Osteocyte (in vitro differentiated cells): ENCODE measurements at regions not wholly inside any gene's neighbourhood (a gene's known extent, or its start where the extent isn't known, plus 50 kb on each side); places are given as distances from the start of the nearest gene placed in this dataset.

ENCODE experiments used
- DNase-seq: peaks from one replicate; pipeline ENCODE4 v3.0.0; 2021; ENCODE audit warnings: mixed read lengths; ENCODE audit not compliant: unreplicated experiment; ENCODE audit errors: extremely low spot score
- H3K27ac Mint-ChIP-seq: one replicate; pipeline ENCODE4 v1.8.0; 2021; ENCODE audit warnings: mild to moderate bottlenecking, mixed read lengths; ENCODE audit not compliant: unreplicated experiment
- H3K27me3 Mint-ChIP-seq: one replicate; pipeline ENCODE4 v1.8.0; 2021; ENCODE audit warnings: mixed read lengths; ENCODE audit not compliant: unreplicated experiment
- H3K36me3 Mint-ChIP-seq: one replicate; pipeline ENCODE4 v1.8.0; 2021; ENCODE audit warnings: mixed read lengths; ENCODE audit not compliant: unreplicated experiment
- H3K4me1 Mint-ChIP-seq: one replicate; pipeline ENCODE4 v1.8.0; 2021; ENCODE audit warnings: mixed read lengths; ENCODE audit not compliant: unreplicated experiment
- H3K4me3 Mint-ChIP-seq: one replicate; pipeline ENCODE4 v1.8.0; 2021; ENCODE audit warnings: mild to moderate bottlenecking, moderate library complexity, mixed read lengths; ENCODE audit not compliant: unreplicated experiment
- H3K9me3 Mint-ChIP-seq: one replicate; pipeline ENCODE4 v1.8.0; 2021; ENCODE audit warnings: mixed read lengths; ENCODE audit not compliant: unreplicated experiment
- TF ChIP-seq, protein P1 (sequence below): fragments of 200-600 bp; sonication (generic); IDR thresholded peaks from 2 replicates; pipeline ENCODE4 v1.5.0; 2021; ENCODE audit warnings: antibody characterized with exemption, mild to moderate bottlenecking, moderate library complexity

DNA sequence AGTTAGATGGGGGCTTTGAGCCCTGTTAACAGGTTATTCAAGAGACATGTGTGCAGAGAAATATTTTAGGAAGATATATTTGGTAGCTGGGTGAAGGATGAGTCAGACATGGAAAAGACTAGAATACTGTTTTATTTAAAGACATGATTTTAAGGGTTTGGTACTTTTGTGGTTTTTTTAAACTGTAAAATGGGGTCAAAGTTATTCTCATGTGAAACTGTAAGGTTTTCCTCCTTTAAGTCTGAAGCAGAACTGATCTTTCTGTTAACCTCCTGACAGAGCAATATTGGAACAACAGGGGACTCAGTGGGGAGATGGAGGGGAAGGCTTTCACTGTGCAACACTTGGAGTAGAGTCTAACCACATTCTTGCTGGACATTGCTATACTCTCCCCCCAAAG, 112.4 kb upstream of the LSM6 start:
- TF ChIP-seq, protein P1, sequence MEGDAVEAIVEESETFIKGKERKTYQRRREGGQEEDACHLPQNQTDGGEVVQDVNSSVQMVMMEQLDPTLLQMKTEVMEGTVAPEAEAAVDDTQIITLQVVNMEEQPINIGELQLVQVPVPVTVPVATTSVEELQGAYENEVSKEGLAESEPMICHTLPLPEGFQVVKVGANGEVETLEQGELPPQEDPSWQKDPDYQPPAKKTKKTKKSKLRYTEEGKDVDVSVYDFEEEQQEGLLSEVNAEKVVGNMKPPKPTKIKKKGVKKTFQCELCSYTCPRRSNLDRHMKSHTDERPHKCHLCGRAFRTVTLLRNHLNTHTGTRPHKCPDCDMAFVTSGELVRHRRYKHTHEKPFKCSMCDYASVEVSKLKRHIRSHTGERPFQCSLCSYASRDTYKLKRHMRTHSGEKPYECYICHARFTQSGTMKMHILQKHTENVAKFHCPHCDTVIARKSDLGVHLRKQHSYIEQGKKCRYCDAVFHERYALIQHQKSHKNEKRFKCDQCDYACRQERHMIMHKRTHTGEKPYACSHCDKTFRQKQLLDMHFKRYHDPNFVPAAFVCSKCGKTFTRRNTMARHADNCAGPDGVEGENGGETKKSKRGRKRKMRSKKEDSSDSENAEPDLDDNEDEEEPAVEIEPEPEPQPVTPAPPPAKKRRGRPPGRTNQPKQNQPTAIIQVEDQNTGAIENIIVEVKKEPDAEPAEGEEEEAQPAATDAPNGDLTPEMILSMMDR: no peak
- H3K4me1 Mint-ChIP-seq: no peaks in the 10 kb centered on the region
- H3K9me3 Mint-ChIP-seq: no peaks in the 10 kb centered on the region
- peaks cover 5% of the 10 kb centered on the region for H3K27me3 Mint-ChIP-seq
- DNase-seq: no peak
- no peak overlapping the region for H3K27ac Mint-ChIP-seq
- H3K36me3 Mint-ChIP-seq: no peaks in the 10 kb centered on the region
- no peak overlapping the region for H3K4me3 Mint-ChIP-seq

DNA sequence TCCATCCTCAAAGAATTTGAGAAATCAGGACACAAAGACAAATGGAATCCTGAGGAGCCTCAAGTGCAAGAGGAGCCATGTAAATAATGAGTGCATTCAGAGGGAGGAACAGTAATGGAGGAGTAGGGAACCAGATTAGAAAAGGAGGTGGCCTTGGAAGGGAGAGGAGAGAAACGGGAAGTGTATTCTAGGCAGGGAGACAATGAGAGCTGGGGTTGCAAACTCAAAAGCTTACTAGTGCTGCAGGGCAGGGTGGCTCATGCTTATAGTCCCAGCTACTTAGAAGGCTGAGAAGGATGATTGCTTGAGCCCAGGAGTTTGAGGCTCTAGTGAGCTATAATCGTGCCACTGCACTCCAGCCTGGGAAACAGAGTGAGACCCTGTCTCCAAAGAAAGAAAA, 113.2 kb upstream of the LSM6 start:
- Mint-ChIP-seq H3K4me1 (no peaks in the 10 kb centered on the region), H3K36me3 (no peaks in the 10 kb centered on the region), H3K9me3 (no peaks in the 10 kb centered on the region), H3K27ac (no peak overlapping the region), H3K4me3 (no peak overlapping the region), H3K27me3 (peaks cover 5% of the 10 kb centered on the region)
- no peak for DNase-seq
- TF ChIP-seq, protein P1: no peak

DNA sequence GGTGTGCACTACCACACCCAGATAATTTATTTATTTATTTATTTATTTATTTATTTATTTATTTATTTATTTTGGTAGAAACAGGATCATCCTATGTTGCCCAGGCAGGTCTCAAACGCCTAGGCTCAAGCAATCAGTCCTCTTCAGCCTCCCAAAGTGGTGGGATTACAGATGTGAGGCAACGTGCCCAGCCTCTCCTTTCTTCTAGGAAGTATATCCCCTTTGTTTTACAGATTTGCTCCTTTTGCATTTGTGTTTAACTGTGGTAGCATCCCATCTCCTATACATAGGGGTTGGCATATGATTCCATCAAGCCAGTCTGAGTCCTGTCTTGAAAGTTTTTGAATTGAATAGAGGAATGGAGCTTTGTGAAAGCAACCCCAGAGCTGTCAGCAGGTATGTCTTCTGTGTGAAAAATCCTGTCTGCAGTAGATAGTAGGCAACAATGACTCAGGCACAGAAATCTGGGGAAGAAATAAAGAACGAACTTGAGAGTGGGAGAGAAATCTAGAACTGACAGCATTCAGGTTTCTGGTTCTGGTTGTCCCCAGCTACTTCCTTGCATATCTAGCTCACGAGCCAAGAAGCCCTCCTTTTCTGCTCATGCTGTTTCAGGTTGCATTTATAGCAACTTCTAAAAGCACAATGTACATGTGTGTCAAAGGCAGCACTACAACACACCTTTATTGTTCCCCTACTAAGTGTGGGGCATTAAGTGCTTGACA, 113.7 kb upstream of the LSM6 start:
- Mint-ChIP-seq H3K4me3 (no peak overlapping the region), H3K36me3 (no peaks in the 10 kb centered on the region), H3K27me3 (peaks cover 2% of the 10 kb centered on the region), H3K27ac (no peak overlapping the region), H3K4me1 (no peaks in the 10 kb centered on the region), H3K9me3 (no peaks in the 10 kb centered on the region)
- TF ChIP-seq, protein P1: no peak
- no peak for DNase-seq

DNA sequence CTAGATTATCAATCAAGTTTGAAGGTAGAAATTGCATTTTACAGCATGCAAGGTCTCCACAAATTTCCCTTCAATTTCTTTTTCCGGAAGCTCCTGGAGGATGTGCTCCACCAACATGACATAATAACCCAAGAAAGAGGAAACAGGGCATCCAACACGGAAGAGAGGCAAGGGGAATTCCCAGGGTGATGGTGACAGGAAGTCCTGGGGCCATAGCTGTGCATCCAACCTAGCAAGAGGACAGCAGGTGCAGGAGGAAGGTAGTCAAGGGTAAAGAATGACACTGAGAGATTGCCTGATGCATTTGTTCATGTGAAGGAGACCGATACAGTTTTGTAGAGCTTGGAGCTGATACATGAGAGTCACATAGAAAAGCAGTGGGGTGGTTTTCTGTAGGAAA, 115.7 kb upstream of the LSM6 start:
- no peaks in the 10 kb centered on the region for H3K4me1 Mint-ChIP-seq
- H3K9me3 Mint-ChIP-seq: no peaks in the 10 kb centered on the region
- H3K27ac Mint-ChIP-seq: no peak overlapping the region
- TF ChIP-seq, protein P1: no peak
- no peaks in the 10 kb centered on the region for H3K36me3 Mint-ChIP-seq
- no peaks in the 10 kb centered on the region for H3K27me3 Mint-ChIP-seq
- no peak overlapping the region for H3K4me3 Mint-ChIP-seq
- DNase-seq: no peak

DNA sequence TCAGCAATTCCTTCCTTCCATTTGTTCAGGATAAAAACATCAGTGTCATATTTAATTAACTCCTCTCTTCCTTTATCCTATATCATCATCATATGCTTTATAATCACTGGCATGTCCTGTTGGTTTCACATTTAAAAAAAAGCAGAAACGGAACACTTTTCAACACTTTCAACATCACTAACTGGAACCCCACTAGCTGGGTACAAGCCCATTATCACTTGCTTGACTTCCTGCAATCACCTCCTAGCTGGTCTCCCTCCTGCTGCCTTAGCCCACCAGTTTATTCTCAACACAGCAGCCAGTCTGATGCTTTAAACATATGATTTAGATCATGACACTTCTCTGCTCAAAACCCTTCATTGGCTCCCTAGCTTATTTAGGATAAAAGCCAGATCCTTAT, 116.4 kb upstream of the LSM6 start:
- Mint-ChIP-seq H3K36me3 (no peaks in the 10 kb centered on the region), H3K4me1 (peaks cover under 1% of the 10 kb centered on the region), H3K27me3 (no peaks in the 10 kb centered on the region), H3K27ac (no peak overlapping the region), H3K4me3 (no peak overlapping the region), H3K9me3 (no peaks in the 10 kb centered on the region)
- TF ChIP-seq, protein P1: no peak
- DNase-seq: no peak
